ENCODE measurements at regions not wholly inside any gene's neighbourhood (a gene's known extent, or its start where the extent isn't known, plus 50 kb on each side); places are given as distances from the start of the nearest gene placed in this dataset.

DNA sequence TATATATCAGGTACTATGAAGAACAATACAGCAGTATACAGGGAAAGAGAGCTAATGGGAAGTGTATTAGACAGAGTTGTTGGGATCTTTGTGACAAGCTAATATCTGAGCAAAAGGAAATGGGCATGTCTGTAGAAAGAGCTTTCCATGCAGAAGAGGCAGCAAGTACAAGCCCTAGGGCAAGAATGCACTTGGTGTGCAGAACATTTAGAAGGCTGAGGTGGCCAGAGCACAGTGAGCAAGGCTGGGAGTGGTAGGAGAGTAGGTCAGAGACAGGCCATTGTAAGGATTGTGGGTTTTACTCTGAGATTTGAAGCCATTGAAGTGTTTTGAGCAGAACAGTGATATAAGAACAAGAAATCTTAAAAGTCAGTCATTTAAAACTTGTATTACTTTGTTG lies 353.9 kb upstream of the TGFBR2 start:
- no peaks in the 10 kb centered on the region for H3K4me1 ChIP-seq (ENCODE audit: insufficient read depth, low read length)
- H3K27ac ChIP-seq (ENCODE audit: low read length) = no peak overlapping the region
- H3K36me3 ChIP-seq (ENCODE audit: insufficient read depth, low read depth, low read length) = no peaks in the 10 kb centered on the region
- no peak overlapping the region for H3K9ac ChIP-seq (ENCODE audit: low read depth, low read length)
- H3K4me3 ChIP-seq (ENCODE audit: low read length) = no peak overlapping the region
- H3K27me3 ChIP-seq (ENCODE audit: insufficient read depth, low read length) = no peaks in the 10 kb centered on the region
- no peaks in the 10 kb centered on the region for H3K9me3 ChIP-seq (ENCODE audit: insufficient read depth, low read depth, low read length)

DNA sequence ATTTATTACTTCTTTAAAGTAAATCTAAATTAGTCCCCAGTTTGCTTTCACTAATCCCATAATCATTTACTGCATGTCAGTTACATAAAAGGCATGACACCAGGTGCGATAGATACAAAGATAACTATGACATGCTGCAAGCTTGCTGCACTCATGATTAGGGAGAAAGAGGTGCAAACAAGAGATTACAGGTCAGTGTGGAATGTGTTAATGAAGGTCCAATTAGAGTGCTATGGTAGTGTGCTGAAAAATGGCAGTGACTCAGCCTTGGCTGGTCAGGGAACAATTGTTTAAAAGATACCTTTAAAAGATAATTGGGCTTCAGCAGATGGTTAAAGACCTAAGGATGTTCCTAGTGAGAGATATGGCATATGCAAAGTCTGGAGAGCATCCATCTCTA lies 352.6 kb upstream of the TGFBR2 start:
- H3K9ac ChIP-seq (ENCODE audit: low read depth, low read length) = no peak overlapping the region
- no peaks in the 10 kb centered on the region for H3K9me3 ChIP-seq (ENCODE audit: insufficient read depth, low read depth, low read length)
- no peak overlapping the region for H3K27ac ChIP-seq (ENCODE audit: low read length)
- no peaks in the 10 kb centered on the region for H3K36me3 ChIP-seq (ENCODE audit: insufficient read depth, low read depth, low read length)
- H3K4me1 ChIP-seq (ENCODE audit: insufficient read depth, low read length) = peaks cover 7% of the 10 kb centered on the region
- H3K27me3 ChIP-seq (ENCODE audit: insufficient read depth, low read length) = no peaks in the 10 kb centered on the region
- H3K4me3 ChIP-seq (ENCODE audit: low read length) = no peak overlapping the region

DNA sequence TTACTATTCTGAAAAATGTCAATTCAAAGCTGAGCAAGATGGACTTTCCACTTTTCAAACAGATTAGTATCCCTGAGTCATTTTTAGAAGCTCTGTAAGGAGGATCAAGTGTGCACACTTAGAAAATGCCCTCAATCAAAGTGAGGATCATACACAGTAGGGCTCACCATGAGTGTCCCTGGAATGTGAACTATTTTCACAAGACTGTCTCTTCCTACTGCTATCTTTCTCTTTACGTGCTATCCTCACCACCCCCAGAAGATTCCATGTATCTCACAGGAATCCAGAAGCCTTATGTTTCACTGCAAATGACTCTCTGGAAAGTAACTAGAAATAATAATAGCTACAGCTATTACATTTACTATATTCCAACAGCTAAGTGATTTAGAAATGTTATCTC lies 349.9 kb upstream of the TGFBR2 start:
- Histone ChIP-seq H3K9ac (ENCODE audit: low read depth, low read length) (no peak overlapping the region), H3K27me3 (ENCODE audit: insufficient read depth, low read length) (no peaks in the 10 kb centered on the region), H3K4me3 (ENCODE audit: low read length) (no peak overlapping the region), H3K36me3 (ENCODE audit: insufficient read depth, low read depth, low read length) (no peaks in the 10 kb centered on the region), H3K27ac (ENCODE audit: low read length) (no peak overlapping the region), H3K9me3 (ENCODE audit: insufficient read depth, low read depth, low read length) (no peaks in the 10 kb centered on the region), H3K4me1 (ENCODE audit: insufficient read depth, low read length) (peaks cover 20% of the 10 kb centered on the region)

DNA sequence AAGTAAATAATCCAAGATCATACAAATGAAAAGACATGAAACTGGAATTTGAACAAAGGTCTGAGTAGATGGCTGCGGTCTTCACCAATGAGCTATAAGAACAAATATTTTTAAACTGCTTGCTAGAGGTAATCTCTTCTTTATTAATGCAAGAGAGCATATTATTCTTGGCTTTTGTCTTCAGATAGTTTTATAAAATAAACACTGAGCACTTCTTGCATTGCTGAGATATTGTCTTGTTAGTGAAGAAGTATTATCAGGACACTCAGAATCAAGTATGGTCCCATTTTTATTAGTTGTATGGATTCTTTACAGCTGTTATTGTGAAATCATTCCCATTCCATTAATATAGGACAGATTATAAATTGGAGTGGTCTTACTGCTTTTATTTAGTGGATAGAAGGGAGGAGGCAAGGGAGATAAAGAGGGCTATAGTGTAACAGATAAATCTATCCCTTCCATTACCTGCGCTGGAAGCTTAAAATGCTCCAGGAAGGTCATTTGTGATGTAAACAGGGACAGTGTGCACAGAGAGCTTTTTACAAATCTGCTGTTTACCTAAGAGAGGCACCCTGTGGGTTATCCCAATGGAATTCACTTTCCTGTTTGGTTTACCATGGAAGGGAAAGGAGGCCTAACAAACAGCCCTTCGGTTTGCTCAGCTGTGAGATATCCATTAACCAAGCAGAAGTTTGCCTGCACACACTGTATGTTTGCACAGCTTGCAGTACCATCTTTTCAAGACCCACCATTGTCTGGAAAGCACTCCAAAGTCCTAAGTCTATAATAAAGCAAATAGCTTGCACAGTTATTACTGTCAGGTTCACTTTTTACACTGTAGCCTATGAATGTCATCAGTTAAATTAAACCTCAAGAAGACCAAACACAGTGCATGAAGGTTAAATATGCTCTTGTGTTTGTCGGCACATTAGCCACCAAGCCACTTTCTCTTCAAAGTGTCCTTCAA lies 347.7 kb upstream of the TGFBR2 start:
- no peak overlapping the region for H3K9ac ChIP-seq (ENCODE audit: low read depth, low read length)
- no peak overlapping the region for H3K27ac ChIP-seq (ENCODE audit: low read length)
- no peaks in the 10 kb centered on the region for H3K27me3 ChIP-seq (ENCODE audit: insufficient read depth, low read length)

GRCh38 chr3:30259730-30260129 lies 346.7 kb upstream of the TGFBR2 start:
- no peaks in the 10 kb centered on the region for H3K9me3 ChIP-seq (ENCODE audit: insufficient read depth, low read depth, low read length)
- no peaks in the 10 kb centered on the region; the same call in 1 of the 2 replicates for H3K36me3 ChIP-seq (ENCODE audit: insufficient read depth, low read depth, low read length)
- H3K27ac ChIP-seq (ENCODE audit: low read length) = no peak overlapping the region
- peaks cover 20% of the 10 kb centered on the region for H3K4me1 ChIP-seq (ENCODE audit: insufficient read depth, low read length)
- no peak overlapping the region for H3K4me3 ChIP-seq (ENCODE audit: low read length)
- no peak overlapping the region for H3K9ac ChIP-seq (ENCODE audit: low read depth, low read length)
- no peaks in the 10 kb centered on the region for H3K27me3 ChIP-seq (ENCODE audit: insufficient read depth, low read length)

More for the DNA sequence above, 347.7 kb upstream of the TGFBR2 start:
- no peaks in the 10 kb centered on the region for H3K9me3 ChIP-seq (ENCODE audit: insufficient read depth, low read depth, low read length)
- no peaks in the 10 kb centered on the region for H3K36me3 ChIP-seq (ENCODE audit: insufficient read depth, low read depth, low read length)
- peak overlapping the region; percentile 44; the same call in 1 of the 2 replicates for H3K4me3 ChIP-seq (ENCODE audit: low read length)
- H3K4me1 ChIP-seq (ENCODE audit: insufficient read depth, low read length) = peaks cover 20% of the 10 kb centered on the region

GRCh38 chr3:30260762-30261161 lies 345.6 kb upstream of the TGFBR2 start:
- H3K36me3 ChIP-seq (ENCODE audit: insufficient read depth, low read depth, low read length) = no peaks in the 10 kb centered on the region; the same call in 1 of the 2 replicates
- H3K4me1 ChIP-seq (ENCODE audit: insufficient read depth, low read length) = peaks cover 20% of the 10 kb centered on the region
- H3K9me3 ChIP-seq (ENCODE audit: insufficient read depth, low read depth, low read length) = no peaks in the 10 kb centered on the region

DNA sequence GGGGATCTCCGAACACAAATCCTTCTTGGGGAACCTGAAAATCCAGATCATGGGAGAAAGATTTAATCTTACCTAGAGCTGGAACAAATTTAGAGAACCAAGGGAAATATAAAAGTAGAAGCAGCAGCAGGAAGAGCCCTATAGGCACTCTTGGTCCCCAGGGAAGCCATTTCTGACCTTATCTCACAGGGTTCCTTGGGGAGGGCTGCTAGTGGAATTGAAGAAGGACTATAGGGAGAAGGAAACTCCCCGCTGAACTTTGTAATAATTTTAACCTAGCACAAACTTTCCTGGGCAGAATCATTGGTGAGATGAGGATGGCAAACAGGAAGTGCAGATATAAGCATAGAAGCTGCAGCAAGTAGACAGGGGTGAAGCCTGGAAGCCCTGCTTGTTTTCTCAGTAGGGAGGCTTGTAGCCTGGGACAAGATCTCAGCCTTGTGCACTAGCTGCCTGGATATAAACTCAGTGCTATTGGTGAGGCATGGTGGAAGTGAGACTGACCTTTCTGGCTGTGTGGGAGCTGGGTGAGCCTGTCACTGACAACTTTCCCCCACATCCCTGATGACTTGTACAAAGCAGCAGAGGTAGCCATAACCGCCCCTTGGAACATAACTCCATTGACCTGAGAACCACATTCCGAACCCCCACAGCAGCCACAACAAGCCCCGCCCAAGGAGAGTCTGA lies 343.0 kb upstream of the TGFBR2 start:
- no peaks in the 10 kb centered on the region; the same call in 1 of the 2 replicates for H3K36me3 ChIP-seq (ENCODE audit: insufficient read depth, low read depth, low read length)
- H3K27me3 ChIP-seq (ENCODE audit: insufficient read depth, low read length) = no peaks in the 10 kb centered on the region
- H3K4me3 ChIP-seq (ENCODE audit: low read length) = no peak overlapping the region
- H3K27ac ChIP-seq (ENCODE audit: low read length) = no peak overlapping the region
- H3K4me1 ChIP-seq (ENCODE audit: insufficient read depth, low read length) = peaks cover 17% of the 10 kb centered on the region
- no peaks in the 10 kb centered on the region for H3K9me3 ChIP-seq (ENCODE audit: insufficient read depth, low read depth, low read length)
- H3K9ac ChIP-seq (ENCODE audit: low read depth, low read length) = no peak overlapping the region

More at GRCh38 chr3:30260762-30261161, 345.6 kb upstream of the TGFBR2 start:
- Histone ChIP-seq H3K4me3 (ENCODE audit: low read length) (no peak overlapping the region), H3K27ac (ENCODE audit: low read length) (no peak overlapping the region), H3K27me3 (ENCODE audit: insufficient read depth, low read length) (no peaks in the 10 kb centered on the region), H3K9ac (ENCODE audit: low read depth, low read length) (no peak overlapping the region)

GRCh38 chr3:30263925-30264313 lies 342.5 kb upstream of the TGFBR2 start:
- Histone ChIP-seq H3K27ac (ENCODE audit: low read length) (no peak overlapping the region), H3K9ac (ENCODE audit: low read depth, low read length) (no peak overlapping the region), H3K9me3 (ENCODE audit: insufficient read depth, low read depth, low read length) (no peaks in the 10 kb centered on the region), H3K4me1 (ENCODE audit: insufficient read depth, low read length) (peaks cover 11% of the 10 kb centered on the region), H3K27me3 (ENCODE audit: insufficient read depth, low read length) (no peaks in the 10 kb centered on the region), H3K36me3 (ENCODE audit: insufficient read depth, low read depth, low read length) (no peaks in the 10 kb centered on the region; the same call in 1 of the 2 replicates), H3K4me3 (ENCODE audit: low read length) (no peak overlapping the region)

- Histone ChIP-seq H3K4me1 (ENCODE audit: insufficient read depth, low read length) (no peaks in the 10 kb centered on the region), H3K9me3 (ENCODE audit: insufficient read depth, low read depth, low read length) (no peaks in the 10 kb centered on the region), H3K36me3 (ENCODE audit: insufficient read depth, low read depth, low read length) (no peaks in the 10 kb centered on the region; the same call in 1 of the 2 replicates), H3K27ac (ENCODE audit: low read length) (no peak overlapping the region), H3K4me3 (ENCODE audit: low read length) (no peak overlapping the region), H3K27me3 (ENCODE audit: insufficient read depth, low read length) (no peaks in the 10 kb centered on the region), H3K9ac (ENCODE audit: low read depth, low read length) (no peak overlapping the region)
Measured at GRCh38 chr3:30266524-30266923, 339.9 kb upstream of the TGFBR2 start.

DNA sequence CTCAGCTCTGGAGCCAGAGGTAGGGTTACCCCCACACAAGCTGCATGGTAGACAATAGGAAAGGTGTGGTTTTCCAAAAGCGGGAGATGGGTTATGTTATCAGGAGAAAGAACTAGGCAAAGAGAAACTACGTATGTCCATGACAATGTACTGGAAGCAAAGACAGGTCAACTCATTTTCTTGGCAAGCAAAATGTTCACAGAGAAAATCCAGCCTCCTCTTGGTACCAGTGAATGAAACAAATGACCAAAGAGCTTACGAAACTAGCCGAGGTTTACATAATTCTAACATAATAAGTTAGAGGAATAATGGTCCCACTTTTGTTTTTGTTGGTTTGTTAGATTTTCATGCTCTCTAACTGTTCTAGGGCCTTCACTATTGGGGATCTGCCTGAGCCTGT lies 338.1 kb upstream of the TGFBR2 start:
- Histone ChIP-seq H3K4me3 (ENCODE audit: low read length) (no peak overlapping the region), H3K27ac (ENCODE audit: low read length) (no peak overlapping the region), H3K4me1 (ENCODE audit: insufficient read depth, low read length) (no peaks in the 10 kb centered on the region), H3K9ac (ENCODE audit: low read depth, low read length) (no peak overlapping the region), H3K36me3 (ENCODE audit: insufficient read depth, low read depth, low read length) (no peaks in the 10 kb centered on the region; the same call in 1 of the 2 replicates), H3K27me3 (ENCODE audit: insufficient read depth, low read length) (no peaks in the 10 kb centered on the region), H3K9me3 (ENCODE audit: insufficient read depth, low read depth, low read length) (no peaks in the 10 kb centered on the region)

- no peaks in the 10 kb centered on the region for H3K4me1 ChIP-seq (ENCODE audit: insufficient read depth, low read length)
- H3K9ac ChIP-seq (ENCODE audit: low read depth, low read length) = no peak overlapping the region
- no peak overlapping the region for H3K27ac ChIP-seq (ENCODE audit: low read length)
- no peak overlapping the region for H3K4me3 ChIP-seq (ENCODE audit: low read length)
- H3K36me3 ChIP-seq (ENCODE audit: insufficient read depth, low read depth, low read length) = no peaks in the 10 kb centered on the region
- H3K9me3 ChIP-seq (ENCODE audit: insufficient read depth, low read depth, low read length) = no peaks in the 10 kb centered on the region
- H3K27me3 ChIP-seq (ENCODE audit: insufficient read depth, low read length) = no peaks in the 10 kb centered on the region
Measured at GRCh38 chr3:30269751-30270445, 336.5 kb upstream of the TGFBR2 start.
